Skin of body (tissue), 1 donor: ENCODE measurements at regions not wholly inside any gene's neighbourhood (a gene's known extent, or its start where the extent isn't known, plus 50 kb on each side); places are given as distances from the start of the nearest gene placed in this dataset.

Experiments
- DNase-seq: peaks from one replicate; lab custom pipeline; 2025; lab: John Stamatoyannopoulos, UW

DNA sequence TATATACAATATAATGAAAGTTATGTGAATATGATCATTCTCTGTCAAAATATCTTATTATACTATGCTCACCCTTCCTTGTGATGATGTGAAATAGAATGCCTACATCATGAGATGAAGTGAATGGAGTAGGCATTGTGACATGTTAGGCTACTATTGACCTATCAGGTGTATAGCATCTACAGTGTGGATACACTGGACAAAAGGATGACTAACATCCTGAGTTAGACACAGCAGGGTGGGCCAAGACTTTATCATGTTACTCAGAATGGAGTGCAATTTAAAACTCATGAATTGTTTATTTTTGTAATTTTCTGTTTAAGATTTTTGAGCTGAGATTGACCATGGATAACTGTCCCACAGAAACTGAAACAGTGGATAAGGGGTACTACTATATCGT, 53.4 kb upstream of the NAV3 start:
- no peak for DNase-seq

DNA sequence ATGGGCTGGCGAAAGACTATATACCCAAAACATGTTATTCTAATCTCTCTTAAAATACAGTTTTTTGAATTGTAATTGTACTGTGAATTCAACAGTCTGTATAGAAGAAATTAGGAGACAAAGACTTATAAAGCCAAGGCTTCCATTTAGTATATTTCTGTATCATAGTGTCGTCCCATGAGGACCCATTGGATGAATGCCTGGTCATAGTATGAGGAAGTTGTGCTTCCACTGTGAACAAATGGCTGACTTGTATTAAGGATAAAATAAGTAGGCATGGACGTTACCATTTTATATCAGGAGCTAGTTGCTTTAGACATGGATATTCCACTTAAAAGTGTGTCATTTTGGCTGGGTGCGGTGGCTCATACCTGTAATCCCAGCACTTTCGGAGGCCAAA, 55.9 kb upstream of the NAV3 start:
- no peak for DNase-seq

DNA sequence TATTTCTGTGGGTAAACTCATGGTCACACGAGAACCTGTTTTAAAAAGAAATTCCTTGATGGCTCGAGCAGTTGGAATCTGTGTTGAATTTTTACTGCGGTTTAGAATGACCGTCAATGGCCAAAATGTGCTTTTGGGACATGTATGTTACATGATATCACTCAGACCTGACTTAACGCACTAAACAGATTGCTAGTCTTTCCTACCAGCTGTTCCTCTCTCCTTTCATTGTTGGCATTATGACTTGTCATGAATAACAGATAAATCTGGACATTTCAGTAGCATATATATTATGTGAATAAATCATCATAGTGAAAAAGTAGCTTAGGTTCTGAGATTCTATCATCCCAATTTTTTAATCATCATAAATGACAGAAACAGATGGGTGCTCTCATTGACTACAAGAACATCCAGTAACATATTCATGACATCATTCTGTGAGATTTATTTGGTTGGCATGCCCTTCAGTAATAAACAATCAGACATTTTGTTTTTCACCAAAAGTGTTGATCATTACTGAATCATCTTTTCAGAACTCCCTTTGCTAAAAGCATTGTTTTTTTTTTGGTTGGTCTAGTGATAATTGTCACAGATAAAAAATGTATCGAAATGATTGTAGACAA, 57.9 kb upstream of the NAV3 start:
- no peak for DNase-seq

DNA sequence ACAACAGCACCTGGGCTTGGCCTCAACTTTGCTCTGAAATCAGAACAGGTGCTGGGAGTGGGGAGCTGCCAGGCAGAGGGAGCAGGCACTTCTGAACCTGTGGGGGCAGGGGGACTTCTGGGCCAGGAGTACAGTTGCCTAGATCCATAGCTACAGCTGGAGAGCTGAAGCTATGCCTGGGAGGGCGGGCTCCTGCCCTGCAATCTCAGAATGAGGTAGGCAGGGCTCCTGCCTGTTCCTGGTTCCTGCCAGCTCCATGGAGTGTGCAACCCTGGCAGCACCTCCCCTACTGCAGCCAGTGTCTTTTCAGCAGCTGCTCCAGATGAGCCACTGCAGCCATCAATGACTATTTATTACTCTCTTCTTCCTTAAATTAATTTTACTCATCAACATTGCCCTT, 62.1 kb upstream of the NAV3 start:
- DNase-seq, result no peak

DNA sequence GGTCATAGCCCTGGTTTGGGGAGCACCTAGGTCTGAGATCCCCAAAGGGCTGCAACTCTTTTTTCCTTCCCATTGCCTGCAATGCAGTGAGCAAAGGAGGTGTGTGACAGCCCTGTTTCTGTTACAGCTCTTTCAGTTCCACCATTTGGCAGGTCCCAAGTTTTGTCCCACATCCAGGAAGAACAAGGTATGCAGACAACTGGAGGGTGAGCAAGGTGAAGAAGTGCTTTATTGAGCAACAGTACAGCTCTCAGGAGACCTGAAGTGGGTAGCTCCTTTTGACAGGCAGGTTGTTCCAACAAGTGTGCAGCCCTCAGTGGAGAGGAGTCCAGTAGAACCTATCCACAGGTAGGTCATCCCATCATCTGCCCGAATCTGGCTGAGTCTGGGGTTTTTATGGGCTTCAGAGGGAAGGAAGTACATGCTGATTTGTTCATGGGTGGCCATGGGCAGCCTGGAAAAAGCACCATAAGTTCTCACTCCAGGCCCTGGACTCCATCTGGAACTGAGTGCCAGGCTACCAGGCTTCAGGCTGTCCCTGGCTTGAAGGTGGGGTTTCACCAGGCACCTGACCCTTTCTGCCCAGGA, 62.8 kb upstream of the NAV3 start:
- no peak for DNase-seq

DNA sequence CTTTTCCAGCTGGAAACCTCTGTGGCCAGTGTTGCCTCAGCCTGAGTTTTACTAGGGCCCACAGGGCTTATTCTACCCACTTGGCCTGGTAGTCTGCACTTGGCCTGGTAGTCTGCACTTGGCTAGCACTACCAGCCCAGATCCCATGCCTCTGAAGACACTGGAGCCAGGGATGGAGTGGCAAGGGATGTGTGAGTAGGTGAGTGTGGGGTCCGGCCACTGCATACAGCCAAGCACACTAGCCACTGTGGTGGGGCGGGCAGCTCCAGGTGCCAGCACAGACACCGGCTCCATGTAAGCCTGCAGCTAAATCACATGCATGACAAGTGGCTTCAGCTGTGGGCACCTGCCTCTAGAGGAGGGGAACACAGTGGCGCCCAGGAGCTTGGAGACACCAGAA, 63.4 kb upstream of the NAV3 start:
- DNase-seq, result no peak

DNA sequence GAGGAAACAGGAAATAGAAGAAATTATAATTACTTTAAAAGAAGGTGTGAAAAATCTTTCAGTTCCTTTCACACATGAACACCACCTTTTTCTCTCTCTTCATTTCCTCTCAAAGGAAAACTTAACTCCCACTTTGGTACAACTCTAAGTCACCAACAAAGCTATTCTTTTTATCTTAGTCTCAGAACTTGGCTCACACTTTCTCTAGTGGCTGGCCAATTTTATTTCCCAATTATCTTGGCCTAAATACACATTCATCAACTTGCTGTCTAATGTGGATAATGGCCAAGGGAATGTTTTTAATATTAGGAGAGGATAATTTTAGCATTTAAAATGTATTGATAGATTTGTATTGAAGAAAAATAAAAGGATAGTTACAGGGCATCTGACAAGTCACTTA, 64.5 kb upstream of the NAV3 start:
- DNase-seq, result no peak

DNA sequence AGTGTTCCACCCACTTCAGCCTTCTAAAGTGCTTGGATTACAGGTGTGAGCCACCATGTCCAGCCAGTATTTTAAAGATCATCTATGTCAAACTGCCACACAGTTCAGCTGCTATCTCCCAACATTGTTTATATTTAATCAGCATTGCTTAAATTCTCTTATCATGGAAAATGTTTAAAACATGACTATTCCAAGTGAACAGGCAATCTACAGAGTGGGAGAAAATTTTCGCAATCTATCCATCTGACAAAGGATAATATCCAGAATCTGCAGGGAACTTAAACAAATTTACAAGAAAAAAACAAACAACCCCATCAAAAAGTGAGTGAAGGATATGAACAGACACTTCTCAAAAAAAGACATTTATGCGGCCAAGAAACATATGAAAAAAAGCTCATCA, 69.4 kb upstream of the NAV3 start:
- DNase-seq, result no peak

DNA sequence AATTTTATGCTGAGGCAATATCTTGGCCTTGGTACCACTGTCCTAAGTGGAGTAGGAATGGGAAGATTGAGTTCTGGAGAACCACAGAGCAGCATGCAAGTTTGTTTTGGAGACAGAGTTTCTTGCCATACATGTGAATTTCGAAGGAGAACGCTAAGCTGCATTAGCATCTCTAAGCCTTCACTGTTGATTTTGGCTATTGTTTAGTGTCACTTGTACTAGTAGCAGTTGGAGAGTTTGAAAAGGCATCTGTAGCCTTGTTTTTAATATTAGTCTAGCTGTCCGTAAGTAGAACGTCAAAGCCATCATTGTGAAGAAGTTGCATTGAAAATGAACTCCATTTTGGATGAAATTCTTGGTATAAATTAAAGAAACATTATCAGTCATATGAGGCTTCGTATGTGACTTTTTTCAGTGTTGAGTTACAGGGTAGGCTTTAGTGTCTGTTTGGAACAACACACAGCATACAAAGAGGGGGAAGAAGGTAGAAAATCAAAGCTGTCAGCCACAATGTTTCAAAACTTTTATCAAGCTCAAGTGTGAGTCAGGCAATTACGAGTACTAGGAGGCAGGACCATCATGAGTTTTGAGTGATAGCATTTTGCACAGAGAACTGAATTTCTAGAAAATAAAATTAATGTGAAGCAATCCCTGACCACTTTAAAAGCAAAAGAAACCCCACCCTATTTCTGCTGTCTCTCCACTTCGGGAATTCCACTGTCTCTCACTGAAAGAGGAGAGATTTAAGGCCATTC, 70.2 kb upstream of the NAV3 start:
- DNase-seq, result no peak

DNA sequence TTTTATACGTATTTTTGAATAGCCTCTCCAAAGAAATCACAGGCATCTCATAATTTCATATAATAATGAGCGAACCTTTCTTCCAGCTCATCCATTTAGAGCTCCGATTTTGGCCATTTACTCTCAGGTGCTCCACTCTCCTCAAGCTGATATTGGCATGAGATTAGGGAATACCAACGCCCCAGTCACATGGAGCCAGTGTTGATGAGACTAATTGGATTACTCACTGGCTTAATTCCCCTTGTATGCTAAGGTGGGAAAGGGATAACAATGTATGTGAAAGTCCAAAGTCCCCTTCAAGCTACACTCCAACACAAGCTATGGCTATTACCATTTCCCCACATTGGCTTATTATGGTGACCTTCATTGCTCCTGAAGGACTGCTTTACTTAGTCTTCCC, 76.6 kb upstream of the NAV3 start:
- no peak for DNase-seq

DNA sequence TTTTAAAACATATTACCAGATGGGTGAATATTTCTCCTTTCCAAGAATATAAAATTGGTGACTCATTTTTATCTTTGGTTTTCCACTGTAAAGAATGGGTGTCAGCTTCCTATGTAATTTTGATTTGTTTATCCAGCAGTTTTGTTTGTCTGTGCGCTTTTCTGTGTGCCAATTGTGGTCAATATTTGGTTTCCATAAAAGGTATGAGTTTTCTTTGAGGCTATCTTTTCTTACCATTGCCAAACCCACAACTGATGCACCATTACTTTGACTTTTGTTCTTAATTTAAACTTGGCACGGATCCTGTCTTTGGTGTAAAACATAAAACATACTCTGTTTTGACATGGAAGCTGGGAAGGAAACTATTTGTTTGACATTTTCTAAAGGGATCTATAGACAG, 78.8 kb upstream of the NAV3 start:
- no peak for DNase-seq

DNA sequence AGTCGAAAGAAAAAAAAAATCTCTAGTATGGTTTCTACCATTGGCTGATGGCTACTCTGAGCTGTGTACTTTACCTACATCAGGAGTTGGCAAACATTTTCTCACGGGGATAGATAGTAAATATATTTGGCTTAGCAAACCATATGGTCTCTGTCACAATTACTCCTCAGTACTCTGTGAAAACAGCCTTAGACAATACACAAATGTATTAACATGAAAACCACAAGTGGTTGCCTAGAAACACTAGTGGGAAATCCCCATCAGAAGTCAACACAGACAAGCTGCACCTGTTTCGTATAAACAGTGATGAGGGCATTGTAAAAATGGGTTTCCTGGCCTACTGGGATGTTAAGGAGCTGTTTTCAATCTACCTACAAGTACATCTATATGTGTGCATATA, 84.6 kb upstream of the NAV3 start:
- no peak for DNase-seq

DNA sequence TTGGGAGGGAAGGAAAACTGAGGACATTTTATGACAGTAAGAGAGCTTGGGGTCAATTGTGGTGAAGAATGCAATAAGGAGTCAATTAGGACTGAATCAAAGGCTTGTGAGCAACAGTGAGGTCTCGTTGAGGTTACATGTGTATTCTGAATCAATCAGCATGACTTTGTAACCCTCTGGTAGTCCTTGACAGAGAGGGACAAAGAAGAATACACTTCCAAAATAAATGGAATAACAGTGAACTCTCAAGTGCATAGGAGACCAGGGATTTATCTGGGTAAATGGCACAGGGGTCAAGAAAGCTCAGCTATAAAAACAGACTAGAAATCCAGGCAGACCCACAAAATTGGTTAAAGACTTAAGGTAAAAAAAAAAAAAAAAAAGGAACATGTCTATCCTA, 85.1 kb upstream of the NAV3 start:
- DNase-seq, result no peak

DNA sequence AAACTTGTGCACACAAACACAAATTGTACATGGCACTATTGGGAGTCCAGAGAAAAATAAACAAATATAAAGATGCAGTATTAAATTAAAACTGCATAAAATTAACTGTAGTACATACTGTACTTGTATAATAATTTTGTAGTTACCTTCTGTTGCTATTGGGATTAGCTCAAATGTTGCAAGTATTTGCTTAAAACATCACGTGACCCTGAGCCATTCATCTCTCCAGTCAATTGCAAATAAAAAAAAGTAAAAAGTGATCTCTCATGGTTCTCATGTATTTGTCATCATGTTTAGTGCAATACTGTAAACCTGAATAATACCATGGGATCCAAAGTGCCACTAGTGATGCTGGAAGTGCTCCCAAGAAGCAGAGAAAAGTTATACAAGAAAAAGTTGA, 88.1 kb upstream of the NAV3 start:
- no peak for DNase-seq

DNA sequence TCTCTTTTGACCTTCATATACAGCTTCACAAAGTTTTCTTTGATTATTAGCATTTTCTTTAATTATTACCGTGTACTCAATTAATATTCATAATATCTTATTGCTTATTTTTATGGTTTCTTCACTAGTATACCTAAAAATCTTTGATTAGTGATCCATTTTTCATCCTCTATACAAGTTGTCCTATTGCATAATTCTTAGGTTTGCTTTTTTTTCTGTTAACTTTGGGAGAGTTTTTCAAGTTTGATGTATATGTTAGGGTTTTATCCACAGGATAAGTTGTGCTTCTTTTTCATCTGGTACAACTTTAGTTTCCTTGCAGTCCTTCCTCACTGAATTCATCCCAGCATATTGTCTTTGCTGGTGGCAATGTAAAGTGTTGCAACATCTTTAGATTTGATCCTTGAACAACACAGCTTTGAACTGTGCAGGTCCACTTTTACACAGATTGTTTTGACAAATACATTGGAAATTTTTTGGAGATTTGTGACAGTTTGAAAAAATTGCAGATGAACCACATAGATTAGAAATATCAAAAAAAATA, 88.6 kb upstream of the NAV3 start:
- no peak for DNase-seq

DNA sequence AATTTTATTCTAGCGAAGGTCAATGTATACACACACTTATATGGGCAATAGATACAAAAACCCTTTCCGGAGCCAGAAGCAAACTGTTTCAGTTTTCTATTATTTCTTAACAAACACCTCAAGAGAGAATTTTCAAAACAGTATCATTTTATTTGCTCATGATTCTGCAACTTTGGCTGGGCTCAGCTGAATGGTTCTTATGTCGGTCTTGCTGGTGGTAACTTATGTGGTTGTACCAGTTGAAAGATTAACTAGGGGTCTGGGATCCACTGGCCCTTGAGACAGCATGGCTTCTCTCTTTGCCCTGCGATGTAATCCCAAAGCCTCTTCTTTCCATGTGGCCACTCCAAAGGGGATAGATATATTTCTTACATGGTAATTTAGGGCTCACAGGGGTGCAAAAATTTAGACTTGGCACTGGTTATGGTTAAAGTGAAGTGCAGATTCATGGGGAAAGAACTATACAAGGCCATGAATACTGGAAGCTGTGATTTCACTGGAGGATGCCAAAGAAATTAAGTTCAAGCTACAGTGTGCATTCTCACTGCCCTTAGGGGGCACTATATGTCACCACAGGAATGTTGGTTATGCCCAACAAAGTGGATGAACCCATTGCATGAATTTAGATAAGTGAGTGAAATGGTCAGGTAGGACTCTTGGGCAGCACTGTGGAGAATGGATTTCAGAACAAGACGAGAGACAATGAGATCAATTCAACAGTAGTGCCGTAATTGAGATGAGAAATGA, 94.3 kb upstream of the NAV3 start:
- DNase-seq, result no peak

DNA sequence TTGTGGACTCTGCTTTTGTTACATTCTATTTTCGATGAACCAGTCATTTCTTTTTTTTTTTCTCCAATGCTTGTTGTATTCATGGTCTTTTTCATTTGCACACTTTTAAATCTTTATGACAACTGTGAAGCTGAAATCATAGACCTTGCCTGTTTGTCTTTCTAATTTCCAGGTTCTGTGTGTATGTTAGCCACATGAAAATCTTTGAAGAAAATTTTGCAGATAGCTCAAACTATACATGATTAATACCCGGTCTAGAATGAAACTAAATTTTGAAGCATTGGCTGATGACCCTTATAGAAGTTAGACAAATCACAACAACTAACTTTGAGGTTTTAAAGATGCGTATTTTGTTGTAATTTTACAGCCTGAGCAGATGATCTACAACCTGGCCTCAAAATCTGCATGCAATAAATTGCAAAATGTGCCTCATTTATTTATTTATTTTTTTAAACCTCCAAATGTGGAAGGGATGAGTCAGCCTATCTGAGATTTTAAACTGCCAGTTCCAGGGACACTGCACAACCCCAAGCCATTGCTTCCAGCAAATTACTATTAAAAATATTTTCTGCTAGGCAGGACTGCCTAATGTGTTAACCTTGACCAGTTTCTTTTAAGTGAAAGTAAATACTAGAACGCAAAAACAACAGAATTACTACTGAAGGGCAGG, 96.3 kb upstream of the NAV3 start:
- DNase-seq, result no peak

DNA sequence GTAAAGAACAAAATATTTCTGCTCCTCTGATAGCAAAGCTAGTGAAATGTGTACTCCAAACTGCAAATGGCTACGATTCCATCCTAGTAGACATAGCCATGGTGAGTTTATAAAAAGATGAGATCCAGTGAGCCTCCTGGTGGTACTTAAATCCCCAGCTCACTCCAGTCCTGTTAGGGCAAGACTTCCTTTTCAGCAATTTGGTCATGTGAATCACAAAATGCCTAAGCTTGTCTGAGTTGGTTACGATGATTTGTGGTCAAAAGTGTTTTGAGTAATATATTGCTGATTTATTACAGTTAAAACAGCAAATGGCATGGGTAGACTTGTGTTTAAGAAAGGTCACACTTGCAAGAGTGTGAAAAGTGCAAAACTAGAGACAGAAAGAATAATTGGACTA, 102.7 kb upstream of the NAV3 start:
- DNase-seq, result no peak

DNA sequence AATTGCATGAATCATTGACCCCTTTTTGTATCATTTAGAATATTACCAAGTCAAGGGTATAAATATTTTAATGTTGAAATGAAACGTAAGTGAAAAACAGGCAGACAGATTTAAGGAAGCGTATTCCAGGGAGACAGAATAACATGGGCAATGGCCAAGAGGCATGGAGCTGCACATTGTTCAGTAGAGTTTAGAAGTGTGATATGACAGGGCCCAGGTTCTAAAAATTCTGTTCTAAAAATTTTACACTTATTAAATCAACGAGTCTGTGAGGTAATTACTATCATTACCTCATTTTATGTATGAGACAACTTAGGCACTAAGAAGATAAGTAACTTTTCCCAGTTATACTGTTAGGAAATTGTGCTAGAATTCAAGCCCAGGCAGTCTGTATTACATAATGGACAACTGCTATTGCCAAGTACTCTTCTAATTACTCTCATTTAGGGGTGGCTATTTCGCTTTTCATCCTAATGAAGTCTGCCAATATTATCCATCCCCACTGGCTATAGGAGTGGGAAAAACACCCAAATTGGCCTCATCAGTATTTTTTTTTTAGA, 103.2 kb upstream of the NAV3 start:
- no peak for DNase-seq

DNA sequence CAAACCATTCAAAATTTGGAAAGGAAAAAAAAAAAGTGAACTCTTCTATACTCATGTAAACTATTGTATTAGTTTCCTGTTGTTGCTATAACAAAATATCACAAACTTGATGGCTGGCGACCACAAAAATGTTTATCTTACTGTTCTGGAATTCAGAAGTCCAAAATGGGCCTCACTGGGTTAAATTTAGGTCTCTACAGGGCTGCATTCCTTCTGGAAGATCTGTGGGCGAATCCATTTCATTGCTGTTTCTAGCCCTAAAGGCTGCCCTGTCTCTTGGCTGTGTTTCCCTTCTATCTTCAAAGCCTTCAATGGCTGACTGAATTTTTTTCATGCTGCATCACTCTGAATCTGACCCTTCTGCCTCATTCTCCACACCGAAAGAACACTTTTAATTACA, 105.1 kb upstream of the NAV3 start:
- DNase-seq, result no peak

DNA sequence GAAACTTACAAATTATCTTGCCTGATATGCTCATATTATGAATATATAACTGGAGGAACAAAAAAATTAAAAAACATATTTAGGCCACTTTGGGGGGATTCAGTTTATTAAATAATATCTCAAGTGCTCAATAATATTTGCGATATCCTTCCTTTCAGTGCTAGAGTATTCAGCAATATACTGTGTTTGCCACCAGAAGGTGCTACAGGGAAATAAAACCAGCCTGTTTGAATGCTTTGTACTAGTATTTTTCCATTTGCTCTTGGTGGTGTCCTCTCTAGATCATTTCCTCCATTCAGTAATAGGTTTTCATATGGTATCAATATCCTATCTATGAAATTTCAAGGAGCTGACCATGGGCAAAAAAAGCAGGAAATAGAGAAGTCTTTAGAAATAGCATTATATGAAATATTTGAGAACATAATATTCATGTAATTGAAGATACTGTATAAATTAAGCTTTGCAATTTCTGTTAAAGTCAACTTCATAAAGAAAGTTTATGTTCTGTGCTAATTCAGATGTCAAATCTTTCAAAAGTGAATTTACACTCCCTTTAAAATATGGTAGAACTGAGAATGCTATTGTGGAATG, 106.2 kb upstream of the NAV3 start:
- DNase-seq, result peak; percentile 35
